AML-193 (cell line): ENCODE measurements at regions not wholly inside any gene's neighbourhood (a gene's known extent, or its start where the extent isn't known, plus 50 kb on each side); places are given as distances from the start of the nearest gene placed in this dataset.

Experiments used
- DNase-seq, 2 experiments: peaks; one replicate each; lab custom pipeline; 2025; lab: John Stamatoyannopoulos, UW

- DNase-seq = no peak
Measured at GRCh38 chr3:124600765-124601164, 129.5 kb upstream of the UMPS start.

- DNase-seq = no peak
Measured at GRCh38 chr3:124601190-124601589, 129.1 kb upstream of the UMPS start.

- DNase-seq = no peak
Measured at GRCh38 chr3:124602980-124603627, 127.1 kb upstream of the UMPS start.

GRCh38 chr3:124605781-124606579, 124.3 kb upstream of the UMPS start:
- no peak for DNase-seq

- DNase-seq = no peak
Measured at GRCh38 chr3:124607163-124607562, 123.1 kb upstream of the UMPS start.

- DNase-seq = no peak
Measured at GRCh38 chr3:124609402-124609801, 120.8 kb upstream of the UMPS start.

GRCh38 chr3:124610130-124610529, 120.1 kb upstream of the UMPS start:
- no peak for DNase-seq

GRCh38 chr3:124611520-124611919, 118.7 kb upstream of the UMPS start:
- DNase-seq = no peak

GRCh38 chr3:124615896-124616543, 114.2 kb upstream of the UMPS start:
- no peak for DNase-seq

GRCh38 chr3:124617177-124617576, 113.1 kb upstream of the UMPS start:
- DNase-seq = no peak

GRCh38 chr3:124619887-124620599, 110.2 kb upstream of the UMPS start:
- no peak for DNase-seq

GRCh38 chr3:124620600-124621063, 109.6 kb upstream of the UMPS start:
- DNase-seq = peak; percentile 38 to 46

GRCh38 chr3:124621498-124621897, 108.8 kb upstream of the UMPS start:
- DNase-seq = no peak

- DNase-seq = no peak
Measured at GRCh38 chr3:124625074-124625473, 105.2 kb upstream of the UMPS start.

- DNase-seq = no peak
Measured at GRCh38 chr3:124627501-124627908, 102.7 kb upstream of the UMPS start.

GRCh38 chr3:124628863-124629262, 101.4 kb upstream of the UMPS start:
- DNase-seq = no peak

- DNase-seq = no peak
Measured at GRCh38 chr3:124629497-124629896, 100.8 kb upstream of the UMPS start.

- DNase-seq = no peak
Measured at GRCh38 chr3:124630960-124631359, 99.3 kb upstream of the UMPS start.

GRCh38 chr3:124631727-124632126, 98.5 kb upstream of the UMPS start:
- DNase-seq = no peak

GRCh38 chr3:124632566-124633140, 97.6 kb upstream of the UMPS start:
- DNase-seq = no peak

GRCh38 chr3:124633524-124633923, 96.7 kb upstream of the UMPS start:
- no peak for DNase-seq
